Tibial nerve (tissue), 3 donors: ENCODE measurements at regions not wholly inside any gene's neighbourhood (a gene's known extent, or its start where the extent isn't known, plus 50 kb on each side); places are given as distances from the start of the nearest gene placed in this dataset.

ENCODE experiments used
- POLR2A ChIP-seq, 2 donors: fragments of 450-650 bp; IDR thresholded peaks; one replicate each; pipeline ENCODE4 v1.6.1; 2017; ENCODE audit warnings: antibody characterized with exemption in 2 of 2, mild to moderate bottlenecking in 2 of 2, moderate library complexity in 2 of 2
- TF ChIP-seq, protein P1 (sequence below), 5 experiments: fragments of 200-600 bp in 3 of 5; fragments of 450-650 bp in 2 of 5; sonication (generic) in 3 of 5; IDR thresholded peaks; one replicate each; pipeline ENCODE4 v1.5.1; 2016 to 2019; ENCODE audit warnings: antibody characterized with exemption in 5 of 5, mild to moderate bottlenecking in 3 of 5, moderate library complexity in 2 of 5

DNA sequence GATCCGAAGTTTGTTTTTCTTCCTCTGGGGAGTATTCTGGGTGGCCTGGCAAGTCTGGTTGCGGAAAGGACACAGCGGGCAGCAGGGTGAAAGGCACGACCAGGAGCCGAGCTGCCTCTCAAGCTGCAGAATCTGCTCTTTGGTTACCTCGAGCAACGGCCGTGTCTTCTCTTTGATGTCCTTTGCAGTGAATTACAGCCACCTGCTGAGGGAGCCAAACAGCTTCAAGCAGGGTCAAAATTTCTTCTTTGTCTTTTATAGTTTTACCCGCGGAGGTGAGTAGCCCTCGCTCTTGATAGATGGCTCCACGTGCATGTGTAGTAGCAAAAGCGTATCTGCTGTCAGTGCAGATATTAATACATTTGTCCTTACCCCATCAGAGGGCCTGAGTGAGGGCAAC lies 177.3 kb upstream of the MBL2 start:
- TF ChIP-seq, protein P1, sequence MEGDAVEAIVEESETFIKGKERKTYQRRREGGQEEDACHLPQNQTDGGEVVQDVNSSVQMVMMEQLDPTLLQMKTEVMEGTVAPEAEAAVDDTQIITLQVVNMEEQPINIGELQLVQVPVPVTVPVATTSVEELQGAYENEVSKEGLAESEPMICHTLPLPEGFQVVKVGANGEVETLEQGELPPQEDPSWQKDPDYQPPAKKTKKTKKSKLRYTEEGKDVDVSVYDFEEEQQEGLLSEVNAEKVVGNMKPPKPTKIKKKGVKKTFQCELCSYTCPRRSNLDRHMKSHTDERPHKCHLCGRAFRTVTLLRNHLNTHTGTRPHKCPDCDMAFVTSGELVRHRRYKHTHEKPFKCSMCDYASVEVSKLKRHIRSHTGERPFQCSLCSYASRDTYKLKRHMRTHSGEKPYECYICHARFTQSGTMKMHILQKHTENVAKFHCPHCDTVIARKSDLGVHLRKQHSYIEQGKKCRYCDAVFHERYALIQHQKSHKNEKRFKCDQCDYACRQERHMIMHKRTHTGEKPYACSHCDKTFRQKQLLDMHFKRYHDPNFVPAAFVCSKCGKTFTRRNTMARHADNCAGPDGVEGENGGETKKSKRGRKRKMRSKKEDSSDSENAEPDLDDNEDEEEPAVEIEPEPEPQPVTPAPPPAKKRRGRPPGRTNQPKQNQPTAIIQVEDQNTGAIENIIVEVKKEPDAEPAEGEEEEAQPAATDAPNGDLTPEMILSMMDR (IDR thresholded peaks at IDR 0.05) = no peak
- TF ChIP-seq POLR2A (IDR thresholded peaks at IDR 0.05) = no peak
